Ishikawa (cell line): ENCODE measurements at regions not wholly inside any gene's neighbourhood (a gene's known extent, or its start where the extent isn't known, plus 50 kb on each side); places are given as distances from the start of the nearest gene placed in this dataset.

ENCODE experiments used
- EP300 ChIP-seq: IDR thresholded peaks from 2 replicates; pipeline ENCODE4 v1.6.1; 2012; ENCODE audit warnings: borderline replicate concordance
- FOXM1 ChIP-seq: IDR thresholded peaks from 2 replicates; pipeline ENCODE4 v1.6.1; 2012; ENCODE audit warnings: low read depth, borderline replicate concordance
- RAD21 ChIP-seq: IDR thresholded peaks from 2 replicates; pipeline ENCODE4 v1.6.1; 2012; ENCODE audit warnings: low read depth
- REST ChIP-seq: IDR thresholded peaks from 2 replicates; pipeline ENCODE4 v1.6.1; 2012; ENCODE audit warnings: low read depth, mild to moderate bottlenecking
- TAF1 ChIP-seq: IDR thresholded peaks from 2 replicates; pipeline ENCODE4 v1.6.1; 2012; ENCODE audit warnings: low read depth, mild to moderate bottlenecking
- TCF12 ChIP-seq: IDR thresholded peaks from 2 replicates; pipeline ENCODE4 v1.6.1; 2012; ENCODE audit warnings: low read depth
- YY1 ChIP-seq: IDR thresholded peaks from 2 replicates; pipeline ENCODE4 v1.6.1; 2012; ENCODE audit warnings: low read depth

GRCh38 chr21:41656946-41657525 is 109.8 kb downstream of the RIPK4 start:
- TF ChIP-seq EP300: no peak
- TF ChIP-seq FOXM1: no peak
- no peak for TF ChIP-seq TAF1
- TF ChIP-seq TCF12: no peak
- no peak for TF ChIP-seq REST
- no peak for TF ChIP-seq RAD21
- no peak for TF ChIP-seq YY1
